ENCODE measurements at regions not wholly inside any gene's neighbourhood (a gene's known extent, or its start where the extent isn't known, plus 50 kb on each side); places are given as distances from the start of the nearest gene placed in this dataset.

DNA sequence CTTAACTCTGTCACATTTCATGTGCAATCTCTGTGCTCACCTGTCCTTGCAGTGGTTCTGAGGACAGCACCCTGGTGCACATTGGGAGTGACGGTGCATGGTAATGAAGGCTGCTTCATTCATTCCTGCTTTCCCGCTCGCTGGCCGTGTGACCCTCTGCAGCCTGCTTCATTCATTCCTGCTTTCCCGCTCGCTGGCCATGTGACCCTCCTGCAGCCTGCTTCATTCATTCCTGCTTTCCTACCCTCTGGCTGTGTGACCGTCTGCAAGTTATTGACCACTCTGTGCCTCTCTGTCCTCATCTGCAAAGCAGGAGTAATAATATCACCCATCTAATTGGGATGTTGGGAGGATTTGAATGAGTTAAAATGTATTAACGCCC, 189.1 kb upstream of the TMEM132C start:
- TF ChIP-seq SIN3A (conservative IDR thresholded peaks at IDR 0.05 in 1 of 2, IDR thresholded peaks at IDR 0.05 in 1 of 2; ENCODE audit: low read depth in 1 of 2, low read length in 2 of 2) = no peak
- TF ChIP-seq, protein P1, sequence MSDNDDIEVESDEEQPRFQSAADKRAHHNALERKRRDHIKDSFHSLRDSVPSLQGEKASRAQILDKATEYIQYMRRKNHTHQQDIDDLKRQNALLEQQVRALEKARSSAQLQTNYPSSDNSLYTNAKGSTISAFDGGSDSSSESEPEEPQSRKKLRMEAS (IDR thresholded peaks at IDR 0.05) = peak; percentile 75
- no peak for TF ChIP-seq RFX5 (IDR thresholded peaks at IDR 0.05; ENCODE audit: borderline replicate concordance, low read depth, low read length)
- no peak for TF ChIP-seq POLR2AphosphoS5 (IDR thresholded peaks at IDR 0.05; ENCODE audit: low read depth, low read length)
- TF ChIP-seq RAD21 (IDR thresholded peaks at IDR 0.05 in 1 of 2, conservative IDR thresholded peaks at IDR 0.05 in 1 of 2; ENCODE audit: low read depth in 2 of 2, low read length in 2 of 2) = no peak
- TF ChIP-seq, protein P2, sequence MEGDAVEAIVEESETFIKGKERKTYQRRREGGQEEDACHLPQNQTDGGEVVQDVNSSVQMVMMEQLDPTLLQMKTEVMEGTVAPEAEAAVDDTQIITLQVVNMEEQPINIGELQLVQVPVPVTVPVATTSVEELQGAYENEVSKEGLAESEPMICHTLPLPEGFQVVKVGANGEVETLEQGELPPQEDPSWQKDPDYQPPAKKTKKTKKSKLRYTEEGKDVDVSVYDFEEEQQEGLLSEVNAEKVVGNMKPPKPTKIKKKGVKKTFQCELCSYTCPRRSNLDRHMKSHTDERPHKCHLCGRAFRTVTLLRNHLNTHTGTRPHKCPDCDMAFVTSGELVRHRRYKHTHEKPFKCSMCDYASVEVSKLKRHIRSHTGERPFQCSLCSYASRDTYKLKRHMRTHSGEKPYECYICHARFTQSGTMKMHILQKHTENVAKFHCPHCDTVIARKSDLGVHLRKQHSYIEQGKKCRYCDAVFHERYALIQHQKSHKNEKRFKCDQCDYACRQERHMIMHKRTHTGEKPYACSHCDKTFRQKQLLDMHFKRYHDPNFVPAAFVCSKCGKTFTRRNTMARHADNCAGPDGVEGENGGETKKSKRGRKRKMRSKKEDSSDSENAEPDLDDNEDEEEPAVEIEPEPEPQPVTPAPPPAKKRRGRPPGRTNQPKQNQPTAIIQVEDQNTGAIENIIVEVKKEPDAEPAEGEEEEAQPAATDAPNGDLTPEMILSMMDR (IDR thresholded peaks at IDR 0.05; ENCODE audit: control extremely low read depth in 1 of 3, insufficient read depth in 1 of 3, low read depth in 1 of 3, low read length in 3 of 3) = no peak
- no peak for TF ChIP-seq HDAC6 (IDR thresholded peaks at IDR 0.05; ENCODE audit: low read depth, low read length)
